ENCODE measurements at regions not wholly inside any gene's neighbourhood (a gene's known extent, or its start where the extent isn't known, plus 50 kb on each side); places are given as distances from the start of the nearest gene placed in this dataset.

DNA sequence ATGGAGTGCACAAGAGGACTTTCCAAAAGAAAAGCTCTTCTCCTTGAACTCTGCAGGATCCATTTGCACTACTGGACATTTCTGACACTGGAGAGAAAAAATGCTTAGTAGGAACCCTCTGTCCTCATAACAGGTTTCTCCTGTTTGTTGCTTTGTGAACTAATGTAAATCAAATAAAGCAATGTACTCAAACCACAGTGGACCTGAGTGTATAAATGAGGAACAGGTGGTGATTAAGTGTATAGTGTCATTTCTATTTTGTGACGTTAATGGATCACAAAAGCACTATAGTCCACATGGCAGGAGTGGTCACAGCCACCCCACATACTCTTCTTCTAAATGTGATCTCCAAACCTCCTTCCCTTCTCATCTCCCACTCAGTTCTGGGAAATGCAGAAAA, 268.4 kb upstream of the DUSP10 start:
- Histone ChIP-seq H3K27ac (ENCODE audit: low read length) (no peak overlapping the region), H2AFZ (ENCODE audit: low read depth, low read length) (no peak overlapping the region), H3K27me3 (ENCODE audit: low read depth, low read length) (peaks cover 4% of the 10 kb centered on the region; the same call in 1 of the 2 replicates)

DNA sequence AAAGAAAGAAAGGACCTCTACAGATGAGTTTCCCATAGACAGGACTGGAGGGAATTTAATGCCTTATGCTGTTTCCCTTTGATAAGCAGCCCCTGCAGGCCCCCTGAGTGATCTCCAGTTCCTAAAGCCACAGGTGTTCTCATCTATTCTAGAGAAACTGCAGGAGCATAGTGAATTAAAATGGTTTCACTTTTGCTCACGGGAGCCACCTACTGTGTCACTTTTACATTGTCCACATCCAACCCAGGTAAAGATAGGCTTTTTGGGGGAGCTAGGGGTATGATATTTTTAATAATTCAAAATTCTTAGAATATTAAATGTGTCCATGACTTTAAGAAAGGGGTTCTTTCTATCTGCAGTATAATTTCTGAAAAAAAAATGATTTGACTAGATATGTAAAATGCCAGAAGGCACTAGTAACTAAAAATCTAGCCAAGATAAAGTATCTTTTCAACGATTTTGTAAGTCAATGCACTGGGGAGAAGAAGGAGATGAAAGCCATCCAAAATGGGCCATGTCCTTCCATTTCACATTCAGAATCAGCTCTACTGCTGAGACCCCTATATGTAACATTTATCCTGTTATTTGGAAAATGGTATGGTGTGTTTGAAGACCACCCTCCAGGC, 267.3 kb upstream of the DUSP10 start:
- no peak overlapping the region for H3K27ac ChIP-seq (ENCODE audit: low read length)
- H3K36me3 ChIP-seq (replicated peaks; ENCODE audit: low read depth, low read length): no peaks in the 10 kb centered on the region
- peak overlapping the region; percentile 58 for H3K4me3 ChIP-seq (ENCODE audit: low read length)
- H3K4me1 ChIP-seq (ENCODE audit: low read length): peaks cover 20% of the 10 kb centered on the region
- no peaks in the 10 kb centered on the region for H3K9me3 ChIP-seq (ENCODE audit: insufficient read depth, low read length)
- no peak overlapping the region for H2AFZ ChIP-seq (ENCODE audit: low read depth, low read length)
- H3K9ac ChIP-seq (ENCODE audit: low read length): peak overlapping the region; percentile 30; the same call in 1 of the 2 replicates
- no peak for TF ChIP-seq EZH2phosphoT487 (IDR thresholded peaks at IDR 0.05; ENCODE audit: low read depth)
- TF ChIP-seq, protein P1, sequence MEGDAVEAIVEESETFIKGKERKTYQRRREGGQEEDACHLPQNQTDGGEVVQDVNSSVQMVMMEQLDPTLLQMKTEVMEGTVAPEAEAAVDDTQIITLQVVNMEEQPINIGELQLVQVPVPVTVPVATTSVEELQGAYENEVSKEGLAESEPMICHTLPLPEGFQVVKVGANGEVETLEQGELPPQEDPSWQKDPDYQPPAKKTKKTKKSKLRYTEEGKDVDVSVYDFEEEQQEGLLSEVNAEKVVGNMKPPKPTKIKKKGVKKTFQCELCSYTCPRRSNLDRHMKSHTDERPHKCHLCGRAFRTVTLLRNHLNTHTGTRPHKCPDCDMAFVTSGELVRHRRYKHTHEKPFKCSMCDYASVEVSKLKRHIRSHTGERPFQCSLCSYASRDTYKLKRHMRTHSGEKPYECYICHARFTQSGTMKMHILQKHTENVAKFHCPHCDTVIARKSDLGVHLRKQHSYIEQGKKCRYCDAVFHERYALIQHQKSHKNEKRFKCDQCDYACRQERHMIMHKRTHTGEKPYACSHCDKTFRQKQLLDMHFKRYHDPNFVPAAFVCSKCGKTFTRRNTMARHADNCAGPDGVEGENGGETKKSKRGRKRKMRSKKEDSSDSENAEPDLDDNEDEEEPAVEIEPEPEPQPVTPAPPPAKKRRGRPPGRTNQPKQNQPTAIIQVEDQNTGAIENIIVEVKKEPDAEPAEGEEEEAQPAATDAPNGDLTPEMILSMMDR (IDR thresholded peaks at IDR 0.05; ENCODE audit: low read depth, low read length): peak; percentile 81
- no peaks in the 10 kb centered on the region for H3K79me2 ChIP-seq (ENCODE audit: low read length)
- H4K20me1 ChIP-seq (ENCODE audit: insufficient read depth, low read length): no peaks in the 10 kb centered on the region
- H3K27me3 ChIP-seq (ENCODE audit: low read depth, low read length): peaks cover 4% of the 10 kb centered on the region; the same call in 1 of the 2 replicates
- H3K4me2 ChIP-seq (ENCODE audit: low read length): peak overlapping the region; percentile 63

More for the DNA sequence above, 268.4 kb upstream of the DUSP10 start:
- H3K36me3 ChIP-seq (replicated peaks; ENCODE audit: low read depth, low read length): no peaks in the 10 kb centered on the region
- H3K4me1 ChIP-seq (ENCODE audit: low read length): peaks cover 20% of the 10 kb centered on the region
- H3K4me3 ChIP-seq (ENCODE audit: low read length): no peak overlapping the region
- no peak overlapping the region for H3K9ac ChIP-seq (ENCODE audit: low read length)
- TF ChIP-seq, protein P1 (IDR thresholded peaks at IDR 0.05; ENCODE audit: low read depth, low read length): no peak
- no peak for TF ChIP-seq EZH2phosphoT487 (IDR thresholded peaks at IDR 0.05; ENCODE audit: low read depth)
- no peaks in the 10 kb centered on the region for H4K20me1 ChIP-seq (ENCODE audit: insufficient read depth, low read length)
- no peaks in the 10 kb centered on the region for H3K79me2 ChIP-seq (ENCODE audit: low read length)
- H3K9me3 ChIP-seq (ENCODE audit: insufficient read depth, low read length): no peaks in the 10 kb centered on the region
- H3K4me2 ChIP-seq (ENCODE audit: low read length): no peak overlapping the region

DNA sequence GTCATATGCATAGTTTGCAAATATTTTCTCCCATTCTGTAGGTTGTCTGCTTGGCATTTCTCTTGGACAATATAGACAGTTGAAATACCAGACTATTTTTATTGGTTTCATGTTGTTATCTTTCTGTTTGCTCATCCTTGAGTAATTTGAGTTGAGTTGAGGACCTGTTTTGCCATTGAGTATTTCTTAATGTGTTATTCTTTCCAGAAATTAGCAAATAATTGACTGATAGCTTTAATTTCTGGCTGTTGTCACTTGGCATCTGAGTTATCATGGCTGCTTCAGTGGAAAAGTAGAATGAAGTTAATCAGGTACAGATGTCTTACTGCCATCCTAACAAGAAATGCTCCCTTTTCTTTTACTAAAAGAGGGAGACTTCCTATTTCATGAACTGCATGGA, 264.8 kb upstream of the DUSP10 start:
- Histone ChIP-seq H3K27me3 (ENCODE audit: low read depth, low read length) (no peaks in the 10 kb centered on the region), H3K9me3 (ENCODE audit: insufficient read depth, low read length) (no peaks in the 10 kb centered on the region), H3K4me1 (ENCODE audit: low read length) (peaks cover 20% of the 10 kb centered on the region), H3K27ac (ENCODE audit: low read length) (no peak overlapping the region), H3K4me3 (ENCODE audit: low read length) (no peak overlapping the region), H4K20me1 (ENCODE audit: insufficient read depth, low read length) (no peaks in the 10 kb centered on the region), H3K9ac (ENCODE audit: low read length) (no peak overlapping the region), H3K4me2 (ENCODE audit: low read length) (no peak overlapping the region), H2AFZ (ENCODE audit: low read depth, low read length) (no peak overlapping the region), H3K79me2 (ENCODE audit: low read length) (no peaks in the 10 kb centered on the region), H3K36me3 (replicated peaks; ENCODE audit: low read depth, low read length) (no peaks in the 10 kb centered on the region)
- TF ChIP-seq, protein P1 (IDR thresholded peaks at IDR 0.05; ENCODE audit: low read depth, low read length): no peak
- no peak for TF ChIP-seq EZH2phosphoT487 (IDR thresholded peaks at IDR 0.05; ENCODE audit: low read depth)

DNA sequence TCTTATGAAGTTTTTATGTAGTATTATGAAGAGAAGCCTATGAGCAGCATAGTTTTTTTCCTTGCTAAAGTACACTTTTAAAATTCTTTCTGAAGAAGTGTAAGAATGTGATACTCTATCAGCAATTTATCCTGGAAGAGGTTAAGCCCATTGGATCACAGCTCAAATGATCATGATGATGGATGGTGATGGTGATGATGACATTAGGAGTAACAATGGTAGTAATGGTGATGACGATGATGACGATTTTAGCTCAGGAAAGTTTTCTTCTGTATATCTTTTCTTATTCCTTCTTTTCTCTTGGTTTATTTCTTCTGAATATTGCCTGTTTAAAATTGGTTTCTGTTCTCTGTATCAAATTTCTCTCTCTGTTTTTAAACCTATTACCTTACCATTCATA, 262.9 kb upstream of the DUSP10 start:
- Histone ChIP-seq H3K9ac (ENCODE audit: low read length) (no peak overlapping the region), H3K79me2 (ENCODE audit: low read length) (no peaks in the 10 kb centered on the region), H3K36me3 (replicated peaks; ENCODE audit: low read depth, low read length) (no peaks in the 10 kb centered on the region), H3K4me2 (ENCODE audit: low read length) (no peak overlapping the region), H3K4me3 (ENCODE audit: low read length) (no peak overlapping the region), H2AFZ (ENCODE audit: low read depth, low read length) (no peak overlapping the region), H3K27ac (ENCODE audit: low read length) (no peak overlapping the region), H3K27me3 (ENCODE audit: low read depth, low read length) (no peaks in the 10 kb centered on the region), H3K9me3 (ENCODE audit: insufficient read depth, low read length) (no peaks in the 10 kb centered on the region), H3K4me1 (ENCODE audit: low read length) (peaks cover 20% of the 10 kb centered on the region), H4K20me1 (ENCODE audit: insufficient read depth, low read length) (no peaks in the 10 kb centered on the region)
- TF ChIP-seq, protein P1 (IDR thresholded peaks at IDR 0.05; ENCODE audit: low read depth, low read length): no peak
